WTC11 (cell line): ENCODE measurements at regions not wholly inside any gene's neighbourhood (a gene's known extent, or its start where the extent isn't known, plus 50 kb on each side); places are given as distances from the start of the nearest gene placed in this dataset.
A peak's percentile ranks its signal among the peaks of the same experiment; 100 is the strongest.

Experiments
- ATAC-seq: fragments of 200-7000 bp; cut with Tn5 transposase; 2 replicates; pipeline ENCODE4 v1.10.0; 2021; ENCODE audit warnings: mild to moderate bottlenecking, moderate library complexity
- CTCF ChIA-PET: fragments of 300-600 bp; sonication (Branson Sonifier 250); formaldehyde crosslinking; loops from one replicate; lab custom pipeline; 2021; ENCODE audit warnings: antibody characterized with exemption; lab: Charles Lee
- POLR2A ChIA-PET: fragments of 350-600 bp; sonication (Branson Sonifier 250); formaldehyde crosslinking; loops from one replicate; lab custom pipeline; 2021; ENCODE audit warnings: antibody characterized with exemption; lab: Charles Lee
- DNase-seq: peaks from one replicate; pipeline ENCODE4 v3.0.0; 2021; ENCODE audit warnings: low spot score
- H3K27ac Mint-ChIP-seq: 2 replicates; pipeline ENCODE4 v1.8.0; 2021; ENCODE audit warnings: mixed read lengths
- H3K27me3 Mint-ChIP-seq: 2 replicates; pipeline ENCODE4 v1.8.0; 2021; ENCODE audit warnings: low read depth, mild to moderate bottlenecking, moderate library complexity, mixed read lengths
- H3K36me3 Mint-ChIP-seq: 2 replicates; pipeline ENCODE4 v1.8.0; 2021; ENCODE audit warnings: mixed read lengths
- H3K4me1 Mint-ChIP-seq: 2 replicates; pipeline ENCODE4 v1.8.0; 2022; ENCODE audit warnings: mixed read lengths
- H3K4me3 Mint-ChIP-seq: 2 replicates; pipeline ENCODE4 v1.8.0; 2021; ENCODE audit warnings: mild to moderate bottlenecking, moderate library complexity, mixed read lengths
- H3K9me3 Mint-ChIP-seq: 2 replicates; pipeline ENCODE4 v1.8.0; 2021; ENCODE audit warnings: mixed read lengths
- AR ChIP-seq: fragments of 250-450 bp; sonication (Bioruptor Pico); IDR thresholded peaks from 2 replicates; pipeline ENCODE4 v1.9.0; 2021; ENCODE audit warnings: mild to moderate bottlenecking
- ATF1 ChIP-seq: sonication (generic); formaldehyde crosslinking; IDR thresholded peaks from 2 replicates; pipeline ENCODE4 v1.8.1; 2023; ENCODE audit warnings: mild to moderate bottlenecking, moderate library complexity, missing genetic modification reagents
- CREM ChIP-seq: sonication (generic); formaldehyde crosslinking; IDR thresholded peaks from 2 replicates; pipeline ENCODE4 v1.8.1; 2022; ENCODE audit warnings: mild to moderate bottlenecking, missing genetic modification reagents, moderate library complexity
- E2F1 ChIP-seq: sonication (generic); formaldehyde crosslinking; IDR thresholded peaks from 2 replicates; pipeline ENCODE4 v1.8.0; 2022; ENCODE audit warnings: mild to moderate bottlenecking, missing genetic modification reagents
- E2F4 ChIP-seq: sonication (generic); formaldehyde crosslinking; IDR thresholded peaks from 2 replicates; pipeline ENCODE4 v1.8.1; 2022; ENCODE audit warnings: low read depth, mild to moderate bottlenecking, moderate library complexity, missing genetic modification reagents, borderline replicate concordance
- FOXP1 ChIP-seq: sonication (generic); formaldehyde crosslinking; IDR thresholded peaks from 2 replicates; pipeline ENCODE4 v1.8.0; 2022; ENCODE audit warnings: missing genetic modification reagents, mild to moderate bottlenecking, moderate library complexity, borderline replicate concordance
- HMGA2 ChIP-seq: fragments of 250-450 bp; sonication (Bioruptor Pico); IDR thresholded peaks from 2 replicates; pipeline ENCODE4 v1.4.0; 2021; ENCODE audit warnings: mild to moderate bottlenecking, moderate library complexity
- HMGXB4 ChIP-seq: sonication (generic); formaldehyde crosslinking; IDR thresholded peaks from 2 replicates; pipeline ENCODE4 v1.8.1; 2023; ENCODE audit warnings: mild to moderate bottlenecking, moderate library complexity, missing genetic modification reagents
- JUN ChIP-seq: sonication (generic); formaldehyde crosslinking; IDR thresholded peaks from 2 replicates; pipeline ENCODE4 v1.8.0; 2023; ENCODE audit warnings: mild to moderate bottlenecking, missing genetic modification reagents
- MXD4 ChIP-seq: fragments of 250-450 bp; sonication (Bioruptor Pico); IDR thresholded peaks from 2 replicates; pipeline ENCODE4 v1.8.0; 2021; ENCODE audit warnings: mild to moderate bottlenecking, moderate library complexity, borderline replicate concordance
- OVOL2 ChIP-seq: fragments of 250-450 bp; sonication (Bioruptor Pico); IDR thresholded peaks from 2 replicates; pipeline ENCODE4 v1.9.0; 2021; ENCODE audit warnings: mild to moderate bottlenecking, borderline replicate concordance
- PREB ChIP-seq: sonication (generic); formaldehyde crosslinking; IDR thresholded peaks from 2 replicates; pipeline ENCODE4 v1.8.1; 2022; ENCODE audit warnings: mild to moderate bottlenecking, missing genetic modification reagents, moderate library complexity, borderline replicate concordance
- RORB ChIP-seq: fragments of 250-450 bp; sonication (Bioruptor Pico); IDR thresholded peaks from 2 replicates; pipeline ENCODE4 v1.9.0; 2021; ENCODE audit warnings: mild to moderate bottlenecking
- ZNF121 ChIP-seq: sonication (generic); formaldehyde crosslinking; IDR thresholded peaks from 2 replicates; pipeline ENCODE4 v1.8.0; 2023; ENCODE audit warnings: missing genetic modification reagents
- ZNF232 ChIP-seq: sonication (generic); formaldehyde crosslinking; IDR thresholded peaks from 2 replicates; pipeline ENCODE4 v1.8.0; 2022; ENCODE audit warnings: mild to moderate bottlenecking, missing genetic modification reagents
- ZNF317 ChIP-seq: sonication (generic); formaldehyde crosslinking; IDR thresholded peaks from 2 replicates; pipeline ENCODE4 v1.8.1; 2023; ENCODE audit warnings: low read depth, mild to moderate bottlenecking, moderate library complexity, missing genetic modification reagents, borderline replicate concordance
- ZNF396 ChIP-seq: fragments of 250-450 bp; sonication (Bioruptor Pico); IDR thresholded peaks from 2 replicates; pipeline ENCODE4 v1.8.0; 2021; ENCODE audit warnings: mild to moderate bottlenecking, moderate library complexity, borderline replicate concordance
- ZNF423 ChIP-seq: fragments of 250-450 bp; sonication (Bioruptor Pico); IDR thresholded peaks from 2 replicates; pipeline ENCODE4 v2.1.2; 2022; ENCODE audit warnings: mild to moderate bottlenecking, moderate library complexity
- ZNF532 ChIP-seq: fragments of 250-450 bp; sonication (Bioruptor Pico); IDR thresholded peaks from 2 replicates; pipeline ENCODE4 v1.9.0; 2021; ENCODE audit warnings: mild to moderate bottlenecking, borderline replicate concordance
- ZSCAN18 ChIP-seq: fragments of 250-450 bp; sonication (Bioruptor Pico); IDR thresholded peaks from 2 replicates; pipeline ENCODE4 v2.1.2; 2022; ENCODE audit warnings: mild to moderate bottlenecking, moderate library complexity

GRCh38 chr1:166511761-166512160, 327.5 kb upstream of the POGK start (continued):
- TF ChIP-seq FOXP1 (CRISPR knock-in tag): no peak
- TF ChIP-seq E2F1 (CRISPR knock-in tag): no peak
- no peak for TF ChIP-seq ZNF532
- no peak for TF ChIP-seq CREM
- TF ChIP-seq ZNF396: no peak
- TF ChIP-seq OVOL2 (CRISPR knock-in tag): no peak
- no peak for TF ChIP-seq MXD4
- TF ChIP-seq, all 79 proteins: peak for 0

GRCh38 chr1:166514067-166514466, 325.2 kb upstream of the POGK start:
- ATAC-seq (no peak), DNase-seq (no peak)
- Mint-ChIP-seq H3K36me3 (peaks cover 23% of the 10 kb centered on the region), H3K27ac (no peak overlapping the region), H3K4me1 (no peaks in the 10 kb centered on the region), H3K27me3 (no peaks in the 10 kb centered on the region), H3K9me3 (peaks cover 44% of the 10 kb centered on the region), H3K4me3 (no peak overlapping the region)
- no peak for TF ChIP-seq PREB (CRISPR knock-in tag)
- peak; percentile 91 for TF ChIP-seq ZNF317 (CRISPR knock-in tag)
- CTCF ChIA-PET: no interaction called here
- POLR2A ChIA-PET: no interaction called here

GRCh38 chr1:166527752-166528151, 311.5 kb upstream of the POGK start:
- H3K27ac Mint-ChIP-seq: peak overlapping the region; percentile 97
- POLR2A ChIA-PET: interaction anchor here (1.2 kb wide), 1 partner anchor 9 kb away, joined by 4 read pairs; no protein-coding TSS in a partner anchor
- DNase-seq (no peak), ATAC-seq (peak; percentile 39; the same call in 1 of the 2 replicates)
- H3K4me1 Mint-ChIP-seq: peaks cover 23% of the 10 kb centered on the region
- H3K36me3 Mint-ChIP-seq: peaks cover 41% of the 10 kb centered on the region
- CTCF ChIA-PET: interaction anchor here (1.0 to 1.2 kb wide), 2 partner anchors 49 to 311 kb away, joined by 3 to 4 read pairs; partner anchors contain the start of gene POGK
- H3K9me3 Mint-ChIP-seq: peaks cover 49% of the 10 kb centered on the region
- H3K4me3 Mint-ChIP-seq: no peak overlapping the region
- no peaks in the 10 kb centered on the region for H3K27me3 Mint-ChIP-seq
- TF ChIP-seq HMGA2 (no peak), HMGXB4 (CRISPR knock-in tag) (no peak), ZNF423 (CRISPR knock-in tag) (no peak), JUN (CRISPR knock-in tag) (no peak), AR (CRISPR knock-in tag) (no peak), ZNF121 (CRISPR knock-in tag) (no peak), MXD4 (no peak), RORB (CRISPR knock-in tag) (no peak), E2F4 (CRISPR knock-in tag) (no peak), ZSCAN18 (CRISPR knock-in tag) (no peak), ZNF232 (CRISPR knock-in tag) (no peak), ATF1 (CRISPR knock-in tag) (no peak)
